ENCODE measurements at regions not wholly inside any gene's neighbourhood (a gene's known extent, or its start where the extent isn't known, plus 50 kb on each side); places are given as distances from the start of the nearest gene placed in this dataset.

DNA sequence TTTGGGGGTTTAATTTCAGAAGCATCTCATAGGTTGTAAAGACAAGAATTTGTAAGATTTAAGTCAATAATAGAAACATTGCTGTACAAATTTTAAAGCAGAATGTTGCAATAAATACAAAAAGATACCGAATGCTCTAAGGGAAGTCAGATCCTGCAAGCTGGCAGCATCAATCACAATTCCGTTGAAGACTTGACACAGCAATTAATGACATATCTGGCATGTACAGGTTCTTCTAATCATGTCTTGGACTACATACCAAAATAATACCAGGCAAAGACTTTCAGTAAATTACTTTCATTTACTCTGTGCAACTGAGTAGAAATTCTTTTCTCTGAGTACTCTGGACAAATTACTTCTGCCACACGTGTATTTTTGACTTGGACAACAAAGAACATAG, 54.0 kb upstream of the CDIN1 start:
- TF ChIP-seq, protein P1, sequence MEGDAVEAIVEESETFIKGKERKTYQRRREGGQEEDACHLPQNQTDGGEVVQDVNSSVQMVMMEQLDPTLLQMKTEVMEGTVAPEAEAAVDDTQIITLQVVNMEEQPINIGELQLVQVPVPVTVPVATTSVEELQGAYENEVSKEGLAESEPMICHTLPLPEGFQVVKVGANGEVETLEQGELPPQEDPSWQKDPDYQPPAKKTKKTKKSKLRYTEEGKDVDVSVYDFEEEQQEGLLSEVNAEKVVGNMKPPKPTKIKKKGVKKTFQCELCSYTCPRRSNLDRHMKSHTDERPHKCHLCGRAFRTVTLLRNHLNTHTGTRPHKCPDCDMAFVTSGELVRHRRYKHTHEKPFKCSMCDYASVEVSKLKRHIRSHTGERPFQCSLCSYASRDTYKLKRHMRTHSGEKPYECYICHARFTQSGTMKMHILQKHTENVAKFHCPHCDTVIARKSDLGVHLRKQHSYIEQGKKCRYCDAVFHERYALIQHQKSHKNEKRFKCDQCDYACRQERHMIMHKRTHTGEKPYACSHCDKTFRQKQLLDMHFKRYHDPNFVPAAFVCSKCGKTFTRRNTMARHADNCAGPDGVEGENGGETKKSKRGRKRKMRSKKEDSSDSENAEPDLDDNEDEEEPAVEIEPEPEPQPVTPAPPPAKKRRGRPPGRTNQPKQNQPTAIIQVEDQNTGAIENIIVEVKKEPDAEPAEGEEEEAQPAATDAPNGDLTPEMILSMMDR (IDR thresholded peaks at IDR 0.05 in 2 of 3, conservative IDR thresholded peaks at IDR 0.05 in 1 of 3; ENCODE audit: borderline replicate concordance in 1 of 3, insufficient read depth in 1 of 3, low read depth in 2 of 3, low read length in 2 of 3): no peak
- TF ChIP-seq ZBTB33 (IDR thresholded peaks at IDR 0.05; ENCODE audit: extremely low read depth, insufficient replicate concordance, low read length) (no peak), MAX (IDR thresholded peaks at IDR 0.05) (no peak), POLR2AphosphoS5 (IDR thresholded peaks at IDR 0.05; ENCODE audit: low read depth, low read length) (no peak)

Data from HCT116 (cell line).